ENCODE measurements at regions not wholly inside any gene's neighbourhood (a gene's known extent, or its start where the extent isn't known, plus 50 kb on each side); places are given as distances from the start of the nearest gene placed in this dataset.
"Not testable (repeated sequence)": the region's sequence is repeated elsewhere in the genome, so short reads cannot be mapped to it uniquely, and the experiment has no call there.

GRCh38 chr7:357531-358209 is 67.7 kb downstream of the FOXL3 start:
- in situ Hi-C loops (cut with MboI; ENCODE audit: low pct_unique_long_range_greater_than_20kb, low sequenced_read_pairs, unreplicated experiment), result no loop called here
- TF ChIP-seq CTCF (IDR thresholded peaks at IDR 0.05; ENCODE audit: extremely low read depth, insufficient read depth, missing control alignments), result no peak
- DNase-seq (ENCODE audit: low spot score), result no peak

DNA sequence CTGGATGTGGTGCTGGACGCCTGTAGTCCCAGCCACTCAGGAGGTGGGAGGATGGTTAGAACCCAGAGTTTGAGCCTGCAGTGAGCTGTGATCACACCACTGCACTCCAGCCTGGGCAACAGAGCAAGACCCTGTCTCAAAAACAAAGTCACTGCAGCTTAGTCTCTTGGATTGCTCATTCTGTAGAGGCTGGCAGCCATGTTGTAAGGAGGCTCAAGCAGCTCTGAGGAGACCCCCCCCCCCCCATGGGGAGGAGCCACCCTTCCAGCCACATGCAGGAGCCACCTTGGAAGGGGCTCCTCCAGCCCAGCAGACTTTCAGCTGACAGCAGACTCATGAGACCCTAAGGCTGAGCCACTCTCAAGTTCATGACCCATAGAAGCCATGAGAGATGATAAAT is 68.4 kb downstream of the FOXL3 start:
- in situ Hi-C loops (cut with MboI; ENCODE audit: low pct_unique_long_range_greater_than_20kb, low sequenced_read_pairs, unreplicated experiment), result no loop called here
- DNase-seq (ENCODE audit: low spot score), result no peak
- no peak for TF ChIP-seq CTCF (IDR thresholded peaks at IDR 0.05; ENCODE audit: extremely low read depth, insufficient read depth, missing control alignments)

- in situ Hi-C loops (cut with MboI; ENCODE audit: low pct_unique_long_range_greater_than_20kb, low sequenced_read_pairs, unreplicated experiment), result no loop called here
- no peak for TF ChIP-seq CTCF (IDR thresholded peaks at IDR 0.05; ENCODE audit: extremely low read depth, insufficient read depth, missing control alignments)
- DNase-seq (ENCODE audit: low spot score), result no peak
Measured at GRCh38 chr7:359226-359765, 69.3 kb downstream of the FOXL3 start.

- in situ Hi-C loops (cut with MboI; ENCODE audit: low pct_unique_long_range_greater_than_20kb, low sequenced_read_pairs, unreplicated experiment), result no loop called here
- DNase-seq (ENCODE audit: low spot score), result no peak
- no peak for TF ChIP-seq CTCF (IDR thresholded peaks at IDR 0.05; ENCODE audit: extremely low read depth, insufficient read depth, missing control alignments)
Measured at GRCh38 chr7:359766-360361, 69.9 kb downstream of the FOXL3 start.

- in situ Hi-C loops (cut with MboI; ENCODE audit: low pct_unique_long_range_greater_than_20kb, low sequenced_read_pairs, unreplicated experiment), result no loop called here
- DNase-seq (ENCODE audit: low spot score), result no peak
Measured at GRCh38 chr7:360454-361100, 70.6 kb downstream of the FOXL3 start.

GRCh38 chr7:361182-361581 is 71.2 kb downstream of the FOXL3 start:
- DNase-seq (ENCODE audit: low spot score); in situ Hi-C loops (cut with MboI; ENCODE audit: low pct_unique_long_range_greater_than_20kb, low sequenced_read_pairs, unreplicated experiment): not testable (repeated sequence)

More at GRCh38 chr7:360454-361100, 70.6 kb downstream of the FOXL3 start:
- no peak for TF ChIP-seq CTCF (IDR thresholded peaks at IDR 0.05; ENCODE audit: extremely low read depth, insufficient read depth, missing control alignments)
